Hindlimb muscle (tissue), 1 donor: ENCODE measurements at regions not wholly inside any gene's neighbourhood (a gene's known extent, or its start where the extent isn't known, plus 50 kb on each side); places are given as distances from the start of the nearest gene placed in this dataset.
"Not testable (repeated sequence)": the region's sequence is repeated elsewhere in the genome, so short reads cannot be mapped to it uniquely, and the experiment has no call there.

Experiments
- DNase-seq: peaks from one replicate; pipeline ENCODE4 v3.0.0-alpha.2; 2013

DNA sequence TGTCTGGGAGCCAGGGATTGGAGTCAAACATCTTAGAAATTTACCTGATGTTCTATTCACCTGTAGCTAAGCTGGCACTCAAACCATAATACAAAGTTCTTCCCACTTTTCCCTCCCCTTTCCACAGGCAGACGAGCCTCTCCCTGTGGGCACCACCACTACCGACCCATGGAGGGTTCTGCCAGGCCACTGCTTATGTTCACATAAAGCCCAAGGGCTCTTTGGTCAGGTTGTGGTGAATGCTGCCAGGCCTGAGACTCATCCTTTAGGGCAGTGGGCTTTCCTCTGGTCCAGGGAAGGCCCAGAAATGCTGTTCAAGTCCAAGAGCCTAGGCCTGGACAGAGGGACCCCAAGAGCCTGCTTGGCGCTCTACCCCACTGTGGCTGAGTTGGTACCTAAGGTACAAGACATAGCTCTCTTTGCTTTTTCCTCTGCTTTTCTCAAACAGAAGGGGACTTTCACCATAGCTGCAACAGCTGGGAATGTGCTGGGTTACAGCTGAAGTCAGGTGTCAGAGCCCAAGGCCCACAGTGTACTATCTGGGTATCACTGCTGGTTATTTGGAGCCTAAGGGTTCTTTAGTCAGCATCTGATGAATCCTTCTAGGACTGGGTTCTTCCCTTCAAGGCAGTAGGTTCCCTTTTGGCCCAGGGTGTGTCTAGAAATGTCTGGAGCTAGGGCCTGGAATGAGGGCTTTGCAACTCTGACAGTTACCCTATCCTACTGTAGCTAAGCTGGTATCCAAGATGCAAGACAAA lies 620.1 kb downstream of the TLE1 start:
- DNase-seq, result no peak

DNA sequence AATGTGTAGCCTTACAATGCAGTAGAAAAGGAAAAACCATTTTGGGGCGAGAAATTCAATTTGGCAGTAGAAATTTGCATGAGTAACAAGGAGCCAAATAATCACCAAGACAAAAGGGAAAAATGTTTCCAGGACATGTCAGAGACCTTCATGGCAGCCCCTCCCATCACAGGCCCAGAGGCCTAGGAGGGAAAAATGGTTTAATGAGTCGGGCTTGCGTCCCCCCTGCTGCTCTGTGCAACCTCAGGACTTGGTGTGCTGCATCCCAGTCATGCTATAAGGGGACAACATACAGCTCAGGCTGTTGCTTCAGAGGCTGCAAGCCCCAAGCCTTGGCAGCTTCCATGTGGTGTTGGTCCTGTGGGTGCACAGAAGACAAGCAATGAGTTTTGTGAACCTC lies 626.4 kb downstream of the TLE1 start:
- DNase-seq, result not testable (repeated sequence)

DNA sequence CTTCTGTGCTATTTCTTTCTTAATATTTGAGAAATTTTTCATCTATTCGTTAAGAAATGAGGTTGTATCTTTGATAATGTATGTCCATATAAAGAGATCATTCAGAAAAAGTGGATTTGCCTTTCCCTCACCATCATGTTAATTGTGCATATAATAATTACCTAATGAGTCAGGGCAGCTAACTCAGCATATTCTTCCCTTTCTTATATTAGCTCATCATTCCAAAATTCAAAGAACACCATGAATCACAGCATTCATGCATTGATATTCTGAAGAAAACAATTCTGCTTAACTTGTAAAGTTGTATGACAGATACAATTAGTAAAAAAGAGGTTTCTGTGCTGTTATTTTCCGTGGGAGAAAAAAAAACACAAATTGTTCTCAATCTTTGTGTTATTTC lies 630.6 kb downstream of the TLE1 start:
- no peak for DNase-seq

DNA sequence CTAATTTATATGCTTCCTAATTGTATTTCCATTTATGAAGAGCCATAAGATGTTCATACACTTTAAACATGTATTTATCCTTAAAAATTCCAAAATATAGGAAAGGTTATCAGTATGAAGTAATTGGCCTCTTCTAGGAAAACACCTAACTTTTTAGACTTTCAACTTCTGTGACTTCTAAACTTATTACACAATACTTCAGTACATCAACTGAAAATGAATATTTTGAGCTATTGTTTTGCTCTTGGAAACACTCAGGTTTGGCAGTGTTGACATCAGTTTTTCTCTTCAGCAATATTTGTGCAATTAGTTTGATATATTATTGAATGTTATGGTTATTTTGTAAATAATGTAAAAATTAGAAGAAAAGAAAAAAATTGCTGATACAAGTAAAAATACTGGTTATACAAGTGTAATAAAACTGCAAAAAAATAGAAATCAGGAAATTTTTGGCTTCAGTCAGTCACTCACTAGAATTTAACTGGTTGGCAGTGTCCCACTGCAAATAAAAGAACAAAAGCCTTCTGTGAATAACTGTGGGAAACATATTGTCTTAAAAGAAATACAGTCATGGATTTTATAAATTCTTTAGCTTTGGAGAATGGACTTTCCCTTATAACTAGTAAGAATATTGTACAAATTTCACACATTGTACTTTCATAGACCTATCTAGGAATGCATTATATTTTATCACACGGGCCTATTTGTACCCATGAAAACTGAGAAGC lies 635.9 kb downstream of the TLE1 start:
- DNase-seq, result no peak

DNA sequence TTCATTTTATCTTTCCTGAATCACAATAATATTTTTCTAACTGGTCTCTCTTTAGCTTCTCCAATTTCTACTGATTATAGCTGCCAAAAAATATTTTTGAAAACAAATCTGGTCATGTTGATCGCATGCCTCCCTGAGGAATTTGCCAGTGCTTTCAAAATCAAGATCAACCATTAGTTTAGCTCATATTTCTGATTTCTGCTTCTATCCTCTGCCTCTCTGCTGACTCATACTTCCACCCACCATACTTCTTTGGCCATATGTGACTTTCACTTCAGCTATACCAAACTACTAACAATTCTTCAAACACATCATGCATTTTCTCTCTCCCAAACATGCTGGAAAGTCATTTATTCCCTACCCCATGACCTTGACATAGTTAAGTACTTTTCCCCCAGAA lies 636.5 kb downstream of the TLE1 start:
- DNase-seq, result no peak

DNA sequence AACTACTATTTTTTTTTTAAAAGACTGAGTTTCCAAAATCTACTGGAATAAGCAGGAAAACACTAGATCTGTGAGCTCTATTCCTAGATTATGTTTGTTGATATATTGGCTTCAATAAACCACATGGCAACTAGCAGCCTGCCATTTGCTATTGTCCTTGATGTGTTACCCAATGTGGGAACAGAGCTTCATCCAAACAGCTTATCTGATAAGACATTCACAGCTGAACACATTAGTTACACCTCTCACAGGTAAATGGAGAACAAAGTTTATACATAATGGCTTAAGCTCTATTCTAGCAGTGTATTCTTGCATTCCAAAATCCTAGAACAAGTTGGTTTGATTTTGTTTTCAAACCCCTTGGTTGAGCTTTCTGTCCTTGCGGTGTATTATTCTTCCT lies 642.1 kb downstream of the TLE1 start:
- DNase-seq, result no peak

DNA sequence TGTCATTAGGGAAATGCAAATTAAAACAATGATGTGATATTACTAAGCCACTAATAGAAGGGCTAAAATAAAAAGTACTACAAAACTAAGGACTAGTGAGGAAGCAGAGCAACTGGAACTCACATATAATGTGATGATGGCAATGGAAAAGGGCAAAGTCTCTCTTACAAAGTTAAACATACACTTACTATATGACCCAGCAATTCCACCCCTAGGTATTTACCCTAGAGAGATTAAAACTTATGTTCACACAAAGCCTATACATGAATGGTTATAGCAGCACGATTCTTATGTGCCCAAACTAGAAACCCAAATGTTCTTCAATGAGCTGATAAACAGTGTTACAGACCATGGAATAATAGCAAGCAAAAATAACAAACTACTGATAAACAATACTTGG lies 643.7 kb downstream of the TLE1 start:
- DNase-seq, result no peak

DNA sequence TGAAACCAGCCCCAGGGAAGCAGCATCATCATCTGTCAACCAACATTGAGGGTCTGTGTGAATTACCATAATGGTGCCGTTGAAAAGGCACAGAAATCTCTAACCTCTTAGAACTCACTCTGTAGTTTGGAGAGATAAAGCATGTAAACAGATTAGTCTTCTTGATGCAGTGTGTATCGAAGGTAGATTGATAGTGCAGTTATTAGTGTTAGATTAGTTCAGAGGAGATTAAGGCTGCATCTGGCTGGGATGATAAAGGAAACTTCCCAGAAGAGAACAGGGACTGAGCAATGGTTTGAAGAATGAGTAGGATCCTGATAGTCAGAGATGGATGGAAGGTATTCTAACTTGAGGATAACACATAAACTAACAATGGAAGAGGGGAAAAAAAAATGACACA lies 651.5 kb downstream of the TLE1 start:
- no peak for DNase-seq

DNA sequence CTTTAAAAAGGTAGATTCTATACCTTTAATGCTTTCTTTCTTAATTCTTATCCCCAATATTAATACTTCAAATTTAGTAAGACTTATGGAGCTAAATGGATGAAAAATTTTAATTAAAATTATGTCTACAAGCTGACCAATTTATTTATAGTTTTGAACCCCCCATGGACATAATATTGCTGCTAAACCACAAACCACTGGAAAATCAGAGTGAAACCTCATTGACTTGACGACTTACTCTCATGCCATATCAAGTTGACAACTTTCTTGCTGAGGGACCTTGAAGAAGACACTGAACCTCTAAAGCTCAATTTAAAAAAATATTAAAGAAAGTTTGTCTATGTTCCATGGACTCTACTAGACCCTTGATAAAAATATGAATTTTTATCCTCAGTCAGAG lies 653.7 kb downstream of the TLE1 start:
- no peak for DNase-seq

DNA sequence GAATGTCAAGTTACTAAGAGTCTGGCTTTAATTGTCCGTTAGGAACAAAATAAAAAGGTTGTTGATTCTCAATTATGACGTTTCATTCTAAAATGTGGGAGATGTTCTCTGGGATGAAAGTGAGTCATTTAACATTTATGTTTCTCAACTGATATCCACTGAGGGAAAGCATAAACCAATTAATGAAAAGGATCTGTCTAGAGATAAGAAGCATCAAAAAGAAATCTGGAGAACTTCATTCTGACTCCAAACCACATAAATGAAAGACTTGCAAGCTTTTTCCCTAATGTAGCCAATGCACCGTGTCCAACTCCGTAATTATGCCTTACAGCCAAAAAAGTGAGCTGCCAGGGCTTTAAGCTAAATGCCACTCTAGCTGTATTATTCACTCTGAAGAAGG lies 654.2 kb downstream of the TLE1 start:
- DNase-seq, result no peak

DNA sequence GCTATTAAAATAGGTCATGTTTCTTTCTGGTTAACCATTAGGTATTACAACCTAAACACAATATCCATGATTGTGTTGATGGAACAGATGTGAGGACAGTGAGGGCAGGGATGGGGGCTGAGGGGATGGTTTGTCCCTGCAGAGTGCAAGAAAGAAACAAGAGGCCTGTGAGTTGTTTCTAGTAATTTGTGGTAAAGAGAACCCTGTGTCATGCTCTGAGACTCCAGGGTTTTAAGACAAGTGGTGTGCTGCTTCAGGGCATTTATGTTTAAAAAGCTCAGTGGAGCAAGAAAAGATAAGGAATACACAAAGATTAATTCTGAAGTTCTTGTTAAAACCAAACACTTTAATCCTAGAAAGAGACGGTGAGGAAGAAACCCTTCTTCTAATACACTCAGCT lies 656.5 kb downstream of the TLE1 start:
- no peak for DNase-seq

DNA sequence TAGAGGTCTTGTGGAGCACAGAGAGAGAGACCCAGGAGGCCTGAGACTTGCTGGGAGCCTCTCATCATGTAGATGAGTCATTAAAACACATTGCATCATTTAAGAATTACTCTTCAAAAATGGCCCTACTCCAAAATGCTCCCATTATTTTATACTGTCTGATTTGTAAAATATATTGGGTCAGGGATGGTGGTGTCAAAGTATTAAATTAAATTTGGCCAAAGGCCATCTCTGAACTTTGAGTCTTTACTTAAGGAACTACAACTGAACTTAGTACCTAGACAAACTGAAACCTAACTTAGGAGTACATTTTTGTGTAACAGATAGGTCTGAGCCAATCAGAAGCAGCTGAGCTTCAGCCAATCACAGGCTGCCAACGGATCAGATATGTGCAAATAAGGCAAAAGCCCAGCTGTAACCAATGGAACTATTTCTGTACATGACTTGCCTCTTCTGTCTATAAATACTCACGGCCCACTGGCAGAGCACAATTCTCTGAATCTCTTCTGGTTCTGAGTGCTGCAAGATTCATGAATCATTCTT lies 657.2 kb downstream of the TLE1 start:
- DNase-seq, result no peak

DNA sequence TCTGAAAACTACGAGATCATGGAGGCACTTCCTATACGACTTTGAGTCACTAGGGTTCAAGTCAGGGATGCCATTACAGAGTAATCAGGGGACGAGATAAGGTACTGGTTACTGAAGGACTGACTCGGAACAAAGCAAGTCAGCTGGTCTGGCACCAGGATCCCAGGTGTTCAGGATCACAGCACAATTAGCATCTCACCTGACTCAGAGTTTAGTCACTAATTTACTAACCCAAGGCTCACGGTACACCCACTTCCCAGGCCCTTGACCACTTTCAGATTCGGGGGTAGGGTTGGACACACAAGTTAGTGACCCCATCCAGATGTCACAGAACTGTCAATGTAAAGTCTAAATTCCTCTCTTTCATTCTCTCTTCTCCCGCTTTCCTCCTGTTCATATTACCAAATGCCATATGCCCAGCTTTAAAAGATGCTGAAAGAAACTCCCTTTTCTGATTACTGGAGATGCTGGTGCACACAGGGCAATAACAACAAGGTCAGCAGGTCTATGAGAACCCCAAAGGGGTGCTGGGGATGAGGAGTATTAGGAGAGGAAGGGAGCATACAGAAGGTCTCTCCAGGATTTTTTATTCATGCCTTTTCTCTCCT lies 657.8 kb downstream of the TLE1 start:
- no peak for DNase-seq

DNA sequence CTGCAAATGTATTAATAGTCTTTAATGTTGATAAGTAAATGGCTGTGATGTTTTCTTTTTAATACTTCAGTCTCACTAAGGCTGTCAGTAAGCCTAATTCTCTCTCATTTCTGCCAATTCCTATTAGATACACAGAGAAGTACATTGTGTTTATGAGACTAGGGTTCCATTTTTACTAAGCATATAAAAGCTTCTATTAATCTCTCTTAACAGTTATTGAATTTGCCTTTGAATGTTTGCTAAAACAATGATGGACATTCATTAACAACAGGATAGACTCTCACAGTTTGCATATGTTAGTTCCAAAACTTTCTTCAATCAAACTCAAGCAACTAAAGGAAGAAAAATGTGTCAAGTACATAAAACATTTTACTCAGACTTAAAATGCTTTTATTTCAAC lies 659.3 kb downstream of the TLE1 start:
- no peak for DNase-seq

DNA sequence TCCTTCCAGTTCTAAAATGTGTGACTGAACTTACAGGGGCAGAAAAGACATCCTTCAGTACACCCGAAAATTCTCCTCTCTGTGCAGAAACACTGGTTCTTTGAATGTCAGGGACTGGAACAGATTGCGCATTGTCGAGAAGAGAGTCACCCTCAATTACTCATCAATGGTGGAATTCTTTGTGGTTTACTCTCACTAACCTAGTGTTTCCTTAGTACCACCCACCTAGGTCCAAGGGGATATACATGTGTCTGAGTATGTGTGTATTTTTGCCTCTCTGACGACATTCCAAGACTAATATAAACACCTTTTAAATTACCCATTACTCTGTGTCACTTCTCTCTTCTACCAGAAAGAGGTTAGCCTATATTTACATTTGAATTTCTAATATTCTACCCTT lies 660.8 kb downstream of the TLE1 start:
- DNase-seq, result no peak

DNA sequence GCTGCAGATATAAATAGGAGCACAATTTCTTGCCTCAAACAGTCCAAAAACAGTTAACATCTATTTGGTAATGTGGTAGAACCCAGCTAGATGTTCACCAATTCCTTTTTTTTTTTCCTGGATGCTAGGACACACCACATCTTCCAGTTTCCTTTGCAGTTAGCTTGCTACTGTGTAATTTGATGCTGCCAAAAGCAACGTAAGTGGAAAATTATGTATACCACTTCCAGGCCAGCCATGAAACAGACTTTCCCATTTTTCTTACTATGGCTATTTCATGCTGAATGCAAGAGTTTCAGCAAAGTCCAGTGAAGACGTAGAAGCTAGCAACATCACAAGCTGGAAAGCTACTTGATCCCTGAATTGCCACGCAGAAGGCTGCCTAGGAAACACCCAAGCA lies 667.2 kb downstream of the TLE1 start:
- DNase-seq, result no peak

DNA sequence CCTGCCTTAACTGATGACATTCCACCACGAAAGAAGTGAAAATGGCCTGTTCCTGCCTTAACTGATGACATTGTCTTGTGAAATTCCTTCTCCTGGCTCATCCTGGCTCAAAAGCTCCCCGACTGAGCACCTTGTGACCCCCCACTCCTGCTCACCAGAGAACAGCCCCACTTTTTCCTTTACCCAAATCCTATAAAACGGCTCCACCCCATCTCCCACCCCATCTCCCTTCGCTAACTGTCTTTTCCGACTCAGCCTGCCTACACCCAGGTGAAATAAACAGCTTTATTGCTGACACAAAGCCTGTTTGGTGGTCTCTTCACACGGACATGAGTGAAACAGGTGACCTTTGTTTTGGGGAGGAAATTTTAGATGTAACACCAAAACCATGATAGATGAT lies 674.4 kb downstream of the TLE1 start:
- DNase-seq, result not testable (repeated sequence)

DNA sequence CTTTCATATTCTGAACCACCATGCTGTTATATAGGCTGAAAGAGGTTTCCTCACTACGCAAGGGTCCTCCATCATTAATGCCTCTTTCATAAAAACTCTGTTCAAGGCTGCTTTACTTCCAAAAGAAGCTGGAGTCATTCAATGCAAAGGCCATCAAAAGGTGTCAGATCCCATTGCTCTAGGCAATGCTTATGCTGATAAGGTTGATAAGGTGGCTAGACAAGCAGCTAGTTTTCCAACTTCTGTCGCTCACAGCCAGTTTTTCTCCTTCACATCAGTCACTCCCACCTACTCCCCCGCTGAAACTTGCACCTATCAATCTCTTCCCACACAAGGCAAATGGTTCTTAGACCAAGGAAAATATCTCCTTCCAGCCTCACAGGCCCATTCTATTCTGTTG lies 676.2 kb downstream of the TLE1 start:
- DNase-seq, result not testable (repeated sequence)

DNA sequence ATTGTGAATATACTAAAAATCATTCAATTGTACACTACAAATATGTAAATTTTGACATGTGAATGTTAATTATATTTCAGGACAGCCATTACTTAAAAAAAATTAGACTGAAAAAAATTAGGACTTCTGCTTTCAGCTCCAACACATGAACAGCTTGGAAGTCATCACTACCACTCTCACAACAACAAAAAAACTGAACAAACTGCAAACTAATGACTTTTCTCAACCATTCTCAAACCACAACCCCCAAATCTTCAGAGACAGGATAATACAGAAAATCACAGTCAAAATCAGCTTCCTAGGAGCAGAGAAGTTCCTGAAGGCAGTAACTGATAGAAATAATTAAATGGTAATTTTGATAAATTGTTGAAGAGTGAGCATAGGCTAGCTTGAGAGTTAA lies 686.4 kb downstream of the TLE1 start:
- no peak for DNase-seq

DNA sequence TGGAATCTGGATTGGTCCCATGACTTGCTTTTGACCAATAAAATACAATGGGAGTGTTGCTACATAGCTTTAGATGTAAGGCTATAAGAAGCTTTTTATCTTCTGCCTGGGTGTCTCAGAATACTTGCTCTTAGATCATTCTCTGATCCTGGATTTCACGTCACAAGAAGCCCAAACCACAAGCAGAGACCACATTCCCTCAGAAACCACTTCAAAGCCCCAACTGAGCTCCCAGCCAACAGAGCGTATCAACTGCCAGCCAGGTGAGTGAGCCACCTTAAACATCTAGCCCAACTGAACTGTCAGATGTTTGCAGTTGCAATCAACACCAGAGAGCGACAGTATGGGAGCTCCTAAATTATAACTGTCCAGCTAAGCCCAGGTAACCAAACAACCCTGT lies 687.1 kb downstream of the TLE1 start:
- no peak for DNase-seq

DNA sequence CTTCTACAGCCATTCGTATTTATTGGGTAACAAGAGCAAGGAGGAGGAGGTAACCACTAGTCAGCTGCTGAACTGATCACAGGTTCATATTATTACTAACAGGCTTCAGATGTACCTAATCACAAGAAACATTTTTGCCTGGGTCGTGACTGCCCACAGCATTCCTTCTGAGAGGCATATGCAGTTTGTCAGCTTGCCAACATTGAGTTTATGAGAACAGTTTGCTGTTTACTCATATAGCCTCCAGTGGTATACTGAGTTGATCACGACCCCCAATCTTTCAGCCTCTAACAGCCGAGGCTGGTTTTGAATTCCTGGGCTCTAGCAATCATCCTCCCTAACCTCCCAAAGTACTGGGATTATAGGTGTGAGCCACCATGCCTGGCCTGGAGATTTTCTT lies 693.6 kb downstream of the TLE1 start:
- DNase-seq, result no peak

DNA sequence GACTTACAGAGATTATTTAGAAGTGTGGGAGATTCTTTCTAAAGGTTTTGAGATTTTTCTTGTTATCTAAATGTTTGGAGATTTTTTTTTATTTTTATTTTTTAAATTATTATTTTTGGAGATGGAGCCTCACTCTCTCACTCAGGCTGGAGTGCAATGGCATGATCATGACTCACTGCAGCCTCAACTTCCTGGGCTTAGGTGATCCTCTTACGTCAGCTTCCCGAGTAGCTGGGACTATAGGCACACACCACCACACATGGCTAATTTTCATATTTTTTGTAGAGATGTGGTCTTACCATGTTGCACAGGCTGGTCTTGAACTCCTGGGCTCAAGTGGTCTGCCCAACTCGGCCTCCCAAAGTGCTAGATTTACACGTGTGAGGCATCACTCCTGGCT lies 694.5 kb downstream of the TLE1 start:
- DNase-seq, result no peak

DNA sequence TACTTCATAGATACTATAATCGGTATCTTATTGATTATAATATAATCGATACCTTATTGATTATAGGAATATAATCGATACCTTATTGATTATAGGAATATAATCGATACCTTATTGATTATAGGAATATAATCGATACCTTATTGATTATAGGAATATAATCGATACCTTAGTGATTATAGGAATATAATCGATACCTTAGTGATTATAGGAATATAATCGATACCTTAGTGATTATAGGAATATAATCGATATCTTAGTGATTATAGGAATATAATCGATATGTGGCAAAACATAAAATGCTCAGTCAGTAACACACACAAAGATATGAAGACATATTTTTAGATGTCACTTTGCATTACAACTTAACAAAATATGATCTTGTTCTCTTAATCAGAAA lies 703.8 kb downstream of the TLE1 start:
- DNase-seq, result not testable (repeated sequence)

DNA sequence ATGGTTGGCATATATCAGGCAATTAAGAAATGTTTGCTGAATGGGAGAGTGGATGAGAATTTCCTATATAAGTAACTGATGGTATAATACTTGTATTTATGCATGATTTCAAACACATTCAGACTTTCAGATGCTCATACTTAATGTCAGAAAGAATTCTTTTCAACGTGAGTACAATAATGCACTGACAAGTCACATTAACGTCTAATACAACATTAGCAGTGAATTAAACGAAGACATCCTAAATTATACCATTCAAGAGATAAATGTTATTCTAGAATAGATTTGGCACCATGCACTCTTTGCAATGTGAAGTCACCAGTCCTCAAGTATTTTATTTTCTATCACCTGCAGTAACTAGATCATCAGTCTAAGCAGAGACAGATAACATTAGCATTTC lies 712.9 kb downstream of the TLE1 start:
- no peak for DNase-seq
